Fibroblast of mammary gland (primary cell): ENCODE measurements at regions not wholly inside any gene's neighbourhood (a gene's known extent, or its start where the extent isn't known, plus 50 kb on each side); places are given as distances from the start of the nearest gene placed in this dataset.

Source experiments
- DNase-seq: peaks from one replicate; pipeline ENCODE4 v3.0.0-alpha.2; 2010; ENCODE audit warnings: low read depth
- H3K4me3 ChIP-seq: 2 replicates; pipeline ENCODE4 v1.5.1; 2011; ENCODE audit warnings: low read depth, mild to moderate bottlenecking, low read length, moderate library complexity; ENCODE audit not compliant: control insufficient read depth
- TF ChIP-seq, protein P1 (sequence below): conservative IDR thresholded peaks from 2 replicates; pipeline ENCODE4 v1.5.1; 2011; ENCODE audit warnings: low read depth, low read length, inconsistent platforms; ENCODE audit not compliant: control insufficient read depth, insufficient read depth

DNA sequence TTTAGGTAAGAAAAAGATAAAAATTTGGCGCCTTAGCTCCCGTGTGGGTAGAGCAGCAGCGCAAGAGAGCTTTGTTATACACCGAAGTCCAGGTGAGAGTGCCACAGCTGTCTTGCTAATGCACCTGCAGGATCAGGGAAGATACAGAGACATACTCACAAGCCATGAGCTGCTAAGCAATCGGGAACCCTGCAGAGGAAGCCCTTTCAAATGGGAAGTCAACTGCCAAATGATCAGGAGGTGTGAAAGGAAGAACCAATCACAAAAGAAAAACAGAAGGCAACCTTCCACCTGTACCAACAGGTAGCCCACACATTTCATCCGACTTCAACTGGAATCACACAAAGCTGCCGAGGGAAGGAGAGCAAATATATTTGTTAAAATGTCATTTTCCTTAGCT, 610.5 kb upstream of the PFKP start:
- H3K4me3 ChIP-seq: no peak overlapping the region
- DNase-seq: no peak
- TF ChIP-seq, protein P1, sequence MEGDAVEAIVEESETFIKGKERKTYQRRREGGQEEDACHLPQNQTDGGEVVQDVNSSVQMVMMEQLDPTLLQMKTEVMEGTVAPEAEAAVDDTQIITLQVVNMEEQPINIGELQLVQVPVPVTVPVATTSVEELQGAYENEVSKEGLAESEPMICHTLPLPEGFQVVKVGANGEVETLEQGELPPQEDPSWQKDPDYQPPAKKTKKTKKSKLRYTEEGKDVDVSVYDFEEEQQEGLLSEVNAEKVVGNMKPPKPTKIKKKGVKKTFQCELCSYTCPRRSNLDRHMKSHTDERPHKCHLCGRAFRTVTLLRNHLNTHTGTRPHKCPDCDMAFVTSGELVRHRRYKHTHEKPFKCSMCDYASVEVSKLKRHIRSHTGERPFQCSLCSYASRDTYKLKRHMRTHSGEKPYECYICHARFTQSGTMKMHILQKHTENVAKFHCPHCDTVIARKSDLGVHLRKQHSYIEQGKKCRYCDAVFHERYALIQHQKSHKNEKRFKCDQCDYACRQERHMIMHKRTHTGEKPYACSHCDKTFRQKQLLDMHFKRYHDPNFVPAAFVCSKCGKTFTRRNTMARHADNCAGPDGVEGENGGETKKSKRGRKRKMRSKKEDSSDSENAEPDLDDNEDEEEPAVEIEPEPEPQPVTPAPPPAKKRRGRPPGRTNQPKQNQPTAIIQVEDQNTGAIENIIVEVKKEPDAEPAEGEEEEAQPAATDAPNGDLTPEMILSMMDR: no peak

DNA sequence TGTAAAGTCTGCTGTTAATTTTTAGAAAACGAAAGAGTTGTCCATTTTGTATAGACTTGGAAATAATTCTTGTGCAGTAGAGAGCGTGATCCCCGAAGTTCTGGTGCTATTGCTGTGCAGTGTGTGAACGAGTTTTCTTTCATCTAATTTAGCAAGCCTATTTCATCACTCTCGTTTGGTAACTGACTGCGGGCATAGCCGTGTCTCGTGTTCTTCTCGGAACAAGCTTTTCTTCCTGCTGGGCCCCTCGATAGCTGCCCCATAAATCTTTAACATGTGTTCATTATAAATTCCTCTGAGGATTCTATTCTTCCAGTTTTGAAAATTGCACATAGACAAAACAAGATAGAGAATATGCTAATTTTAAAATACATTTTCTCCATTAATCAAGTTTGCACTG, 622.0 kb upstream of the PFKP start:
- TF ChIP-seq, protein P1: no peak
- no peak overlapping the region for H3K4me3 ChIP-seq
- no peak for DNase-seq

DNA sequence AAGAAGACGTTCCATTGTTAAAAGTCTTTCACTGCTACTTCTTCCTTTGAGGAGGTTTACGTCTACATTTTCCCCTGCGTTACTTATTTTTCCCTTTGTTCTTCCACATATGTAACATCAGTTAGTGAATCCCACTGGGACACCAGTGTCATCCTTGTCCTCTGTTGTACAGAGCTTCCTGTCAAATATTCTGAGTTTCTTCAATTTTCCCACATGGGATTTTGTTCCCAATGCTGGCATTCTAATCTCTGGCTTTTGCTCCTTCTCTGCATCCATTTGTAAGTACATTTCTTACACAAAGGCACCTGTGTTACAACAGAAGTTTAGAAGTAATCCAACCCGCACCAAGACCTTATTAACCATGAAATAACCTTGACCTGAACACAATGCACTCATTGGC, 627.4 kb upstream of the PFKP start:
- TF ChIP-seq, protein P1: no peak
- DNase-seq: no peak
- H3K4me3 ChIP-seq: no peak overlapping the region

DNA sequence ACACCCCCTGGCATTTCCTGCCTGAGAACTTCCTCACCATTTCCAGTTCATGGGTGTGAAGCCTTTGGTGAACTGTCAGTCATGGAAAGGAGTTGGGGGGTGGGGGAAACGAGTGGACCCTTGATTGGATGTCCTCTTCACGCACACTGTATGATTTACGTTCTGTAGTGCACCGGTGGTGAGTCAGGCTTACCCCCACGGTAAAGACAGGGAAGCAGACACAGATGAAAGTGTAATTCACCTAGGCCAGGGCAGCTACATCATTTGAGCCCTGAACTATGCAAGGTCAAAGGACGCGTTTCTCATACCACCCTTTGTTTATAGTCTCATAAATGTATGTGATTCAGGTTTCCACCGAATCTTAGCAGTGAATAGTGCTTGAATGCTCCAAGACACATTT, 628.3 kb upstream of the PFKP start:
- TF ChIP-seq, protein P1: no peak
- H3K4me3 ChIP-seq: no peak overlapping the region
- DNase-seq: no peak

DNA sequence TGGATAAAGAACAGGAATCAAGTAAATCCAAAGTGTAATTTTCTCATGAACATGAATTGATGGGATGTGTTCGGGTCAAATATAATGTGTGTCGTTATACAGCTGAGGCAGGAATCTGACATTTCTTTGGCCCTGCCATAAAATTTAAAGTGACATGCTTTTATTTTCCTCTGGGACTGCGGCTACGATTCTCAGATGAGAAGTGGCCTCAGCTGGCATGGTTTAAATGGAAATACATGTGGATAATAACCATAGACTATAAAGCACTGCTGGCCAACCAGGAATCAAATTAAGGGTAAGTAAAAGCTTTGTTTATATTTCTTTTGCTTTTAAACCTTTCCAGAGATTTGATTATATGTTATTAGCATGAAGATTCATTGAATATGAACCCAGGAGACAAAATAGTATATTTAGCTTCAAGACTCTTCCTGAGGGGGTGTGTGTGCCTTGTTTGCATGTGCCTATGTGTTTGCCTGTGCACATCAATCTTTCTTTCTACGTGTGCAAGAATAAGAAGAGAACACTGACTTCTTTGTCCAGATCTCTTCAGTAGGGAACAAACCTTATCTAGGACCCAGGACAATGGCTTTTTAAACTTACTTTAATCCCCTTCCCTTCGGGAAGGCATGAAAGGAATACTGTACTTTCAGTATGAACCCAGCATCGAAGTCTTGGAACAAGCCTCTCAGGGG, 629.0 kb upstream of the PFKP start:
- TF ChIP-seq, protein P1: no peak
- DNase-seq: no peak
- H3K4me3 ChIP-seq: no peak overlapping the region

DNA sequence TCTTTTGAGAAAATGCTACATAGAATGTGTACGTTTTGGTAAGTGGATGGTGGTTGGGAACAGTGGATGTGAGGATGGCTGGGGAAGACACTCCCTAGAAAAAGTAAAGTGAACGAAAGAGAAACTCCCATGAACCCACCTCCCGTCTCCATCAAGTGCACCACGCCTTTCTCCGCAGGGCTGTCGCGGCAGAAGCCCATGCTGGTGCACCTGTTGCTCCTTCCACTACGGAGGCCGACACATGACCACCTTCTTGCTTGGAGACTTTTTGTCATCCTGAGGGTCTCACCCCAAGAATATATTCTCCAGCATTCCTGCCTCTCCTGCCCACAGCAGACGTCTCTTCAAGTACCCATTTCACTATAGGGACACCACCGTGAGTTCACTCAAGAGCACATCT, 630.4 kb upstream of the PFKP start:
- DNase-seq: no peak
- TF ChIP-seq, protein P1: no peak

DNA sequence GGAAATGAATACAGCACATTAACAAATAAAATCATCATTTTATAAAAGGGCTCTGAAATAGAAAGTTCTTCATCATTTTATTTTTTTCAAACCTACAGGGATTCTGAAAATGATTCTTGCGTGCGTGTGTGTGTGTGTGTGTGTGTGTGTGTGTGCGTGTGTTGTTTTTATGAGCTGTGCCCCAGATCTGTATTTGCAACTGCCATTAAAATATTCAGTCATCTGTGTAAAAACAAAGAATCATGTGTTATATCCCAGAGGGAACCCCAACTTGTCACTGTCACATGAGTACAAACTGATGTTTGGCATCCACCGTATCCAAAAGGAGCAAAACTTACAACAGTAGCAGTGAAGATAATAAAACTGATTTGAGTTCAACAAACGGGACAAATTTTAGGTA, 635.4 kb upstream of the PFKP start:
- DNase-seq: no peak
- H3K4me3 ChIP-seq: no peak overlapping the region
- TF ChIP-seq, protein P1: no peak

More for the DNA sequence above, 630.4 kb upstream of the PFKP start:
- no peak overlapping the region for H3K4me3 ChIP-seq
